AG04449 (cell line): ENCODE measurements at regions not wholly inside any gene's neighbourhood (a gene's known extent, or its start where the extent isn't known, plus 50 kb on each side); places are given as distances from the start of the nearest gene placed in this dataset.
"Not testable (repeated sequence)": the region's sequence is repeated elsewhere in the genome, so short reads cannot be mapped to it uniquely, and the experiment has no call there.

Source experiments
- CTCF ChIA-PET: fragments of 350-600 bp; formaldehyde crosslinking; extraction: SDS; loops from one replicate; lab custom pipeline; 2021; ENCODE audit warnings: antibody characterized with exemption; lab: Yijun Ruan, JAX
- POLR2A ChIA-PET: fragments of 400-600, 350-600 bp; formaldehyde crosslinking; extraction: SDS; loops from one replicate; lab custom pipeline; 2020; ENCODE audit warnings: antibody characterized with exemption, inconsistent platforms; lab: Yijun Ruan, JAX
- DNase-seq: peaks from one replicate; pipeline ENCODE4 v3.0.0-alpha.2; 2010; ENCODE audit warnings: low read depth, low spot score
- H3K4me3 ChIP-seq: 2 replicates; pipeline ENCODE4 v1.5.1; 2011; ENCODE audit warnings: low read depth, mild to moderate bottlenecking, control low read depth, low read length
- CTCF ChIP-seq: IDR thresholded peaks from one replicate; pipeline ENCODE4 v1.5.1; 2011; ENCODE audit warnings: mild to moderate bottlenecking, moderate library complexity, low read length, control low read depth, inconsistent platforms; ENCODE audit not compliant: insufficient read depth; ENCODE audit errors: missing control alignments

- POLR2A ChIA-PET: no interaction called here
- CTCF ChIA-PET: no interaction called here
- no peak for TF ChIP-seq CTCF
- DNase-seq: no peak
- H3K4me3 ChIP-seq: no peak overlapping the region
Measured at GRCh38 chr2:16350211-16350610, 315.4 kb downstream of the CYRIA start.

- no peak for TF ChIP-seq CTCF
- ChIA-PET CTCF (no interaction called here), POLR2A (no interaction called here)
- no peak for DNase-seq
- H3K4me3 ChIP-seq: no peak overlapping the region
Measured at GRCh38 chr2:16349811-16350210, 315.8 kb downstream of the CYRIA start.

GRCh38 chr2:16348821-16349515 lies 316.7 kb downstream of the CYRIA start:
- ChIA-PET POLR2A (no interaction called here), CTCF (no interaction called here)
- H3K4me3 ChIP-seq: no peak overlapping the region
- DNase-seq: no peak
- no peak for TF ChIP-seq CTCF

- no peak for TF ChIP-seq CTCF
- no peak overlapping the region for H3K4me3 ChIP-seq
- POLR2A ChIA-PET: no interaction called here
- no peak for DNase-seq
- CTCF ChIA-PET: no interaction called here
Measured at GRCh38 chr2:16346671-16347070, 319.0 kb downstream of the CYRIA start.

- H3K4me3 ChIP-seq, DNase-seq, POLR2A ChIA-PET, CTCF ChIA-PET: not testable (repeated sequence)
Measured at GRCh38 chr2:16345231-16345630, 320.4 kb downstream of the CYRIA start.

- ChIA-PET POLR2A (no interaction called here), CTCF (no interaction called here)
- no peak for TF ChIP-seq CTCF
- DNase-seq: no peak
- no peak overlapping the region for H3K4me3 ChIP-seq
Measured at GRCh38 chr2:16339206-16339605, 326.4 kb downstream of the CYRIA start.

- no peak for DNase-seq
- POLR2A ChIA-PET: no interaction called here
- TF ChIP-seq CTCF: no peak
- H3K4me3 ChIP-seq: no peak overlapping the region
- CTCF ChIA-PET: no interaction called here
Measured at GRCh38 chr2:16338026-16338425, 327.6 kb downstream of the CYRIA start.
